BE2C (cell line): ENCODE measurements at regions not wholly inside any gene's neighbourhood (a gene's known extent, or its start where the extent isn't known, plus 50 kb on each side); places are given as distances from the start of the nearest gene placed in this dataset.
A peak's percentile ranks its signal among the peaks of the same experiment; 100 is the strongest.
"Not testable (repeated sequence)": the region's sequence is repeated elsewhere in the genome, so short reads cannot be mapped to it uniquely, and the experiment has no call there.

Source experiments
- DNase-seq: peaks from one replicate; pipeline ENCODE4 v3.0.0-alpha.2; 2020
- H3K27me3 ChIP-seq: fragments of 250-450 bp; sonication (Bioruptor Pico); 2 replicates; pipeline ENCODE4 v1.5.1; 2020; ENCODE audit warnings: mild to moderate bottlenecking
- H3K36me3 ChIP-seq: fragments of 250-450 bp; sonication (Bioruptor Pico); 2 replicates; pipeline ENCODE4 v1.5.1; 2020; ENCODE audit warnings: mild to moderate bottlenecking
- H3K4me1 ChIP-seq: fragments of 250-450 bp; sonication (Bioruptor Pico); 2 replicates; pipeline ENCODE4 v1.5.1; 2020
- H3K4me3 ChIP-seq: 2 replicates; pipeline ENCODE4 v1.5.1; 2011; ENCODE audit warnings: low read depth, low read length
- H3K9me3 ChIP-seq: fragments of 250-450 bp; sonication (Bioruptor Pico); 2 replicates; pipeline ENCODE4 v1.5.1; 2020
- CTCF ChIP-seq: IDR thresholded peaks from 2 replicates; pipeline ENCODE4 v1.5.1; 2012; ENCODE audit warnings: mild to moderate bottlenecking, low read depth, low read length

- Histone ChIP-seq H3K27me3 (no peaks in the 10 kb centered on the region), H3K36me3 (no peaks in the 10 kb centered on the region)
- no peak for TF ChIP-seq CTCF
These were observed 65.3 kb upstream of the TENM4 start for GRCh38 chr11:79506124-79506523.

GRCh38 chr11:79503028-79503427 lies 62.2 kb upstream of the TENM4 start:
- no peaks in the 10 kb centered on the region for H3K36me3 ChIP-seq
- H3K4me3 ChIP-seq = no peak overlapping the region
- H3K27me3 ChIP-seq = no peaks in the 10 kb centered on the region
- DNase-seq = no peak
- H3K4me1 ChIP-seq = no peaks in the 10 kb centered on the region
- H3K9me3 ChIP-seq = no peaks in the 10 kb centered on the region
- TF ChIP-seq CTCF = no peak

More at GRCh38 chr11:79506124-79506523, 65.3 kb upstream of the TENM4 start:
- Histone ChIP-seq H3K9me3 (no peaks in the 10 kb centered on the region), H3K4me3 (no peak overlapping the region), H3K4me1 (no peaks in the 10 kb centered on the region)
- DNase-seq = no peak

GRCh38 chr11:79501707-79502106 lies 60.9 kb upstream of the TENM4 start:
- Histone ChIP-seq H3K4me1 (no peaks in the 10 kb centered on the region), H3K9me3 (no peaks in the 10 kb centered on the region), H3K27me3 (no peaks in the 10 kb centered on the region), H3K36me3 (no peaks in the 10 kb centered on the region), H3K4me3 (no peak overlapping the region)
- TF ChIP-seq CTCF = no peak
- DNase-seq = no peak

GRCh38 chr11:79499929-79500328 lies 59.1 kb upstream of the TENM4 start:
- H3K9me3 ChIP-seq = not testable (repeated sequence)

GRCh38 chr11:79498667-79499066 lies 57.8 kb upstream of the TENM4 start:
- no peaks in the 10 kb centered on the region for H3K9me3 ChIP-seq
- no peaks in the 10 kb centered on the region for H3K4me1 ChIP-seq
- no peaks in the 10 kb centered on the region for H3K36me3 ChIP-seq
- TF ChIP-seq CTCF = no peak
- no peak for DNase-seq
- no peak overlapping the region for H3K4me3 ChIP-seq
- no peaks in the 10 kb centered on the region for H3K27me3 ChIP-seq

More at GRCh38 chr11:79499929-79500328, 59.1 kb upstream of the TENM4 start:
- H3K27me3 ChIP-seq, H3K4me1 ChIP-seq, DNase-seq, H3K4me3 ChIP-seq, H3K36me3 ChIP-seq: not testable (repeated sequence)

- Histone ChIP-seq H3K9me3 (no peaks in the 10 kb centered on the region), H3K4me3 (no peak overlapping the region), H3K27me3 (no peaks in the 10 kb centered on the region), H3K4me1 (no peaks in the 10 kb centered on the region), H3K36me3 (no peaks in the 10 kb centered on the region)
- peak; percentile 86 for DNase-seq
- peak; percentile 95 for TF ChIP-seq CTCF
These were observed 52.8 kb upstream of the TENM4 start for GRCh38 chr11:79493555-79494171.
